ENCODE measurements at regions not wholly inside any gene's neighbourhood (a gene's known extent, or its start where the extent isn't known, plus 50 kb on each side); places are given as distances from the start of the nearest gene placed in this dataset.

DNA sequence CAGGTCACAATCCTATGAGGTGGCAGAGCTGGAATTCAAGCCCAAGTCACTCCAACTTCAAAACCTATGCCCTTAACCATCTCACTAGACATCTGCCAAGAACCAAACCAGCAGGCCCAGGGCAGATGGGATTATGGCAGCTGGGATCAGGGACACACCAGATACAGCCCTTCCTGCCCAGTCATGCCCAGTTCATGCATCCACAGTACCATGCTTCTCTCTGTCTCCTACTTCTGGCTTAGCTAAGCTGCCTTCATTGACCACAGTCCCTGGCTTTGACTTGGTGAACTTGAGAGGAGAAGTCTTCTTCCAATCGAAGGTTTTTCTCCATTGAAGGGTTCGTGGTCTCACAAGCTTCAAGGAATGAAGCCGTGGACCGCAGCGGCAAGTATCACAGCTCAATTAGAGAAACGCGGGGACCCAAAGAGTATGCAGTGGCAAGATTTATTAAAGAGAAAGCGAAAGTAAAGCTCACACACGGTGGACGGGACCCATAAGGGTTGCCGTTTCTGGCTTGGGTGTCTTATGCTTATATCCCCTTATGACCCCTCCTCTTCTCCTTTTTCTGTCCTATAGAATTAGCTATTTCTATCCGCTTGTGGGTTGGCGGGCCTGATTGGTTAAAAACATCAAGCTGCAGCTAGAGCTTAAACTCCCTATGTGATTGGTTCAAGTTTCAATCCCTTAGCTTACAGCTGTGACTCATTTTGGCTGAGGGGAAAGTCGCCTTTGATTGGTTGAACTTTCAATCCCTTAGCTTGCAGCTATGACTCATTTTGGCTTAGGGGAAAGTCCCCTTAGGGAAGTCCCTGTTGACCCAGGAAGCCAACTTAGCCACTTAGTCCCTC is 101.2 kb downstream of the TRIM36 start:
- H3K4me1 ChIP-seq = peaks cover 0 to 7% (median 0%) of the 10 kb centered on the region in 6 donors
- DNase-seq = no peak
- WGBS, 5 donors = 85 to 88% (median 86%) methylated on average over 14 of the region's 14 CpGs
- intact Hi-C loops (cut with DNase I; ENCODE audit: low total_unique reads) = no loop called here
- H3K4me3 ChIP-seq = peak overlapping the region in 1 of 8 donors; percentile 42
- H3K27me3 ChIP-seq (replicated peaks in 1 of 7) = no peaks in the 10 kb centered on the region
- no peaks in the 10 kb centered on the region for H3K36me3 ChIP-seq
- no peaks in the 10 kb centered on the region for H3K9me3 ChIP-seq
- TF ChIP-seq, protein P1, sequence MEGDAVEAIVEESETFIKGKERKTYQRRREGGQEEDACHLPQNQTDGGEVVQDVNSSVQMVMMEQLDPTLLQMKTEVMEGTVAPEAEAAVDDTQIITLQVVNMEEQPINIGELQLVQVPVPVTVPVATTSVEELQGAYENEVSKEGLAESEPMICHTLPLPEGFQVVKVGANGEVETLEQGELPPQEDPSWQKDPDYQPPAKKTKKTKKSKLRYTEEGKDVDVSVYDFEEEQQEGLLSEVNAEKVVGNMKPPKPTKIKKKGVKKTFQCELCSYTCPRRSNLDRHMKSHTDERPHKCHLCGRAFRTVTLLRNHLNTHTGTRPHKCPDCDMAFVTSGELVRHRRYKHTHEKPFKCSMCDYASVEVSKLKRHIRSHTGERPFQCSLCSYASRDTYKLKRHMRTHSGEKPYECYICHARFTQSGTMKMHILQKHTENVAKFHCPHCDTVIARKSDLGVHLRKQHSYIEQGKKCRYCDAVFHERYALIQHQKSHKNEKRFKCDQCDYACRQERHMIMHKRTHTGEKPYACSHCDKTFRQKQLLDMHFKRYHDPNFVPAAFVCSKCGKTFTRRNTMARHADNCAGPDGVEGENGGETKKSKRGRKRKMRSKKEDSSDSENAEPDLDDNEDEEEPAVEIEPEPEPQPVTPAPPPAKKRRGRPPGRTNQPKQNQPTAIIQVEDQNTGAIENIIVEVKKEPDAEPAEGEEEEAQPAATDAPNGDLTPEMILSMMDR (IDR thresholded peaks at IDR 0.05 in 8 of 11, conservative IDR thresholded peaks at IDR 0.05 in 3 of 11) = no peak
- TF ChIP-seq POLR2A (IDR thresholded peaks at IDR 0.05) (no peak), POLR2AphosphoS5 (IDR thresholded peaks at IDR 0.05) (no peak)
- no peak overlapping the region for H3K27ac ChIP-seq

DNA sequence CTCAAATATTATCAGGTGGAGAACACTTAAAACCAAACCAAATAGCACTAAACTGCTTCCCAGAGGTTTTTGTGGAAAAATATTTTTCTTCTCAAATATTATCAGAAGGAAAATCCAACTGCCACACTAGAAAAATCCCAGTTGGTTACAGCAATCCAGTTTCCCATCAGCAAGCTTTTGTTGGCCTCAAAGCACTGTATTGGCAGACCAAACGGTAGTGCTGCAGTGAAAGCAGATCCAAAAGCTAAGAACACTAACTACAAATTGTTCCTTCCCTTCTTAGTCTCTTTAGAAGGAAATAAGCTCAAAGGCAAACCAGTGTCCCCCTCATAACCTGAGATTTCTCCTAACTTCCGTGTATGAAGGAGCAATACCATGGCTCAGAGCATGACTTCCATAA is 105.3 kb downstream of the TRIM36 start:
- 76 to 92% (median 82%) methylated on average over 2 of the region's 2 CpGs for WGBS, 5 donors
- Histone ChIP-seq H3K9me3 (no peaks in the 10 kb centered on the region), H3K4me1 (peaks cover 0 to 7% (median 0%) of the 10 kb centered on the region in 6 donors), H3K36me3 (no peaks in the 10 kb centered on the region), H3K4me3 (no peak overlapping the region), H3K27ac (no peak overlapping the region), H3K27me3 (replicated peaks in 1 of 7) (no peaks in the 10 kb centered on the region)
- intact Hi-C loops (cut with DNase I; ENCODE audit: low total_unique reads) = no loop called here
- no peak for DNase-seq
- no peak for TF ChIP-seq POLR2AphosphoS5 (IDR thresholded peaks at IDR 0.05)
- TF ChIP-seq, protein P1 (IDR thresholded peaks at IDR 0.05 in 8 of 11, conservative IDR thresholded peaks at IDR 0.05 in 3 of 11) = no peak
- TF ChIP-seq POLR2A (IDR thresholded peaks at IDR 0.05) = no peak

DNA sequence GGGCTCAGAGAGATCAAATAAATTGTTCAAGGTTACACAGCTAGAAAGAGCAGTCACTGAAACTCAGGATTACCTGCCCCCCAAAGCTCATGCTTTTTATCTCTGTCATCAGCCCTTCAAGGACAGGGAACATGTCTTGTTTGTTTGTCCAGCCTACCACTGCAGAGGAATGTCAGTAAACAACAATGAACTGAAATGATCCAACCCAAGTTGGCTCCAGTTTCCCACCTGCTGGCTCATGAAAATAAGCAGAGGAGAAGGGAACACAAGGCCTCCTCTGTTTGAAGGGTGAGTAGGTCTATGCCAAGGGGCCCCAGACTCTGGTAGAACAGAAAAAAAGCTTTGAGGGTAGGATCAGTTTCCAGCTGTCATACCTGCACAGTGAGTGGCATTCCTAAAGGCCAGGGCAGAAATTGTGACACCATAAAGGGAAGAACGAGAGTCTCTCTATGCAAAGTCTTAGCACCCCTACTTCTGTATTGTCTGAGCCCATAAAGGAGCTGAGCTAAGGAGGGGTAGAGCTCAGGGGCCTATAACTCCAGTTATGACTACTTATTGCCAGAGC is 115.2 kb downstream of the TRIM36 start:
- Histone ChIP-seq H3K4me3 (no peak overlapping the region), H3K36me3 (no peaks in the 10 kb centered on the region), H3K4me1 (no peaks in the 10 kb centered on the region), H3K27me3 (replicated peaks in 1 of 7) (no peaks in the 10 kb centered on the region), H3K9me3 (peaks cover 0 to 10% (median 0%) of the 10 kb centered on the region in 8 donors), H3K27ac (no peak overlapping the region)
- WGBS, 5 donors = 61 to 74% (median 73%) methylated on average over 1 of the region's 1 CpG
- intact Hi-C loops (cut with DNase I; ENCODE audit: low total_unique reads) = no loop called here
- TF ChIP-seq, protein P1 (IDR thresholded peaks at IDR 0.05 in 8 of 11, conservative IDR thresholded peaks at IDR 0.05 in 3 of 11) = no peak
- no peak for TF ChIP-seq POLR2A (IDR thresholded peaks at IDR 0.05)
- TF ChIP-seq POLR2AphosphoS5 (IDR thresholded peaks at IDR 0.05) = no peak
- DNase-seq = no peak

DNA sequence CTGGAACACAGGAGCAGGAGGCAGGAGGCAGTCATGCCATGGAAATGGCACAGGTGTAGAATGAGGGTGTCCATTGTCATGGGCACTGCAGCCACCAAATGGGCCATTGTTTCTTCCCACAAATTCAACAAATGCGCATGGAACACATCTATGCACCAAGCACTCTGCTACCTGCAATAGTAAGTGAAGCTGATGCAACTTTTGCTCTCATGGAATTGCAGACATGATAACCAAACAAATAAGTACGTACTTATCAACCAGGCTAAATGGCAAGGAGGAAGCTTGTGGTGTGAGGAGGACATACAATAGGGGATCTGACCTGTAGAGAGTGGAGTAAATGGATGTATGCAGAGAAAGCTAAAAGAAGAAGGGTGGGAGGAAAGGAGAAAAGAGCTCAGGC is 116.8 kb downstream of the TRIM36 start:
- no peak for TF ChIP-seq POLR2A (IDR thresholded peaks at IDR 0.05)
- TF ChIP-seq POLR2AphosphoS5 (IDR thresholded peaks at IDR 0.05) = no peak
- TF ChIP-seq, protein P1 (IDR thresholded peaks at IDR 0.05 in 8 of 11, conservative IDR thresholded peaks at IDR 0.05 in 3 of 11) = no peak
- no peak overlapping the region for H3K27ac ChIP-seq
- peaks cover 0 to 10% (median 0%) of the 10 kb centered on the region in 8 donors for H3K9me3 ChIP-seq
- no peak for DNase-seq
- no peak overlapping the region for H3K4me3 ChIP-seq
- no peaks in the 10 kb centered on the region for H3K36me3 ChIP-seq
- no peaks in the 10 kb centered on the region for H3K27me3 ChIP-seq (replicated peaks in 1 of 7)
- intact Hi-C loops (cut with DNase I; ENCODE audit: low total_unique reads) = no loop called here
- 79 to 91% (median 87%) methylated on average over 2 of the region's 2 CpGs for WGBS, 5 donors
- no peaks in the 10 kb centered on the region for H3K4me1 ChIP-seq
